ENCODE measurements at regions not wholly inside any gene's neighbourhood (a gene's known extent, or its start where the extent isn't known, plus 50 kb on each side); places are given as distances from the start of the nearest gene placed in this dataset.

DNA sequence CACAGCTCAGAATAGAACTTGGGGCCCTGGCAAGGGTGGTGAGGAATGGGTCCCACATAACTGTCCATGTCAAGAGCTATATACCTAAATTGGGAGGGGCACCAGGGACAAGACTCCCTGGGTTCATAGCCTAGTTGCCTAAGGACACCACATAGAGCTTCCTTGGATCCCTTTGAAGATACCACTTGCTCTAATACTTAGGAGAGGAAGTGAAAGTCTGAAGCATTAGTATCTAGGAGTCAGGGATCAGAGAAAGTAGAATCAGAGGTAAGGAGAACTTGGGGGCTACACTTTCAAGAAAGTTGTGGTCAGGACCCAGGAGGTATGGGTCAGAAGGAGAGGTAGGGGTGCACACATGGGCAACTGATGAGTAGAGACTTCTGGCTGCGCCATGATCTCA is 318.2 kb upstream of the SLC39A10 start:
- TF ChIP-seq, protein P1, sequence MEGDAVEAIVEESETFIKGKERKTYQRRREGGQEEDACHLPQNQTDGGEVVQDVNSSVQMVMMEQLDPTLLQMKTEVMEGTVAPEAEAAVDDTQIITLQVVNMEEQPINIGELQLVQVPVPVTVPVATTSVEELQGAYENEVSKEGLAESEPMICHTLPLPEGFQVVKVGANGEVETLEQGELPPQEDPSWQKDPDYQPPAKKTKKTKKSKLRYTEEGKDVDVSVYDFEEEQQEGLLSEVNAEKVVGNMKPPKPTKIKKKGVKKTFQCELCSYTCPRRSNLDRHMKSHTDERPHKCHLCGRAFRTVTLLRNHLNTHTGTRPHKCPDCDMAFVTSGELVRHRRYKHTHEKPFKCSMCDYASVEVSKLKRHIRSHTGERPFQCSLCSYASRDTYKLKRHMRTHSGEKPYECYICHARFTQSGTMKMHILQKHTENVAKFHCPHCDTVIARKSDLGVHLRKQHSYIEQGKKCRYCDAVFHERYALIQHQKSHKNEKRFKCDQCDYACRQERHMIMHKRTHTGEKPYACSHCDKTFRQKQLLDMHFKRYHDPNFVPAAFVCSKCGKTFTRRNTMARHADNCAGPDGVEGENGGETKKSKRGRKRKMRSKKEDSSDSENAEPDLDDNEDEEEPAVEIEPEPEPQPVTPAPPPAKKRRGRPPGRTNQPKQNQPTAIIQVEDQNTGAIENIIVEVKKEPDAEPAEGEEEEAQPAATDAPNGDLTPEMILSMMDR (IDR thresholded peaks at IDR 0.05): no peak
- no peak for TF ChIP-seq ZFX (IDR thresholded peaks at IDR 0.05; ENCODE audit: borderline replicate concordance)

Data from 22Rv1 (cell line).